ENCODE measurements at regions not wholly inside any gene's neighbourhood (a gene's known extent, or its start where the extent isn't known, plus 50 kb on each side); places are given as distances from the start of the nearest gene placed in this dataset.

DNA sequence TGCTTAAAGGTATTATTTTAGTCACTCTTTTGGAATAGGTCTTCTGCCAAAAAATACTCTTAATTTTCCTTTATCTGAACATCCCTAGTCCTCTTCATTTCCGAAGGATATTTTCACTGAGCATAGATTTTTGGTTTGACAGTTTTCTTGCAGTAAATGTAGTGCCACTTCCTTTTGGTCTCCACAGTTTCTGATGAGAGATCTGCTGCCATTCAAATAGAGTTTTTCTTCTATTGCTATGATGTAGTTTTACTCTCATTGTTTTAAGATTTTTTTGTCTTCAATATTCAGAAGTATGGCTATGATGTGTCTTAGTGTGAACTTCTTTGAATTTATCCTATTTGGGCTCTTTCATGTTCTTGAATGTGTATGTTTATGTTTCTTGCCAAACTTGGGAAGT is 281.1 kb upstream of the SORL1-AS1 start:
- no peaks in the 10 kb centered on the region for H3K27me3 ChIP-seq
- H3K4me3 ChIP-seq, result no peak overlapping the region

DNA sequence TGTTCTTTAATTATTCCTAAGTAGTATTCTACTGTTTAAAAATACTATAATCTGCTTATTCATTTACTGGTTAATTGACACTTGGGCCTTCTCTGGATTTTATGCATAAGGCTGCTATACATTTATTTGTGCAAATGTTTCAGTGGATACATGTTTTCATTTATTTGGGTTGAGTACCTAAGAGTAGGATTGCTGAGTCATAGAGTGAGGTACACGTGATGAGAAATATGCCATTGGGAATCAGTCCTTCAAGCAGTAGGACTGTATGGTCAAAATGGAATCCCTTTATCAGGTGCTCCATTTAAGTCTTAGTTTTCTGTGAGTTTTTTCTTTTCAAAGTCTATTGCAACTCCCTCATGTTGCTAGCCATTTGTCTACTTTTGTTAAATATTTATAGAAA is 275.2 kb upstream of the SORL1-AS1 start:
- intact Hi-C loops (cut with DNase I; ENCODE audit: low total_unique reads) (no loop called here), in situ Hi-C loops (cut with MboI; ENCODE audit: low pct_ligation_motif_present in 1 of 4, low pct_unique_long_range_greater_than_20kb in 1 of 4, low sequenced_read_pairs in 3 of 4) (no loop called here)
- Histone ChIP-seq H3K4me1 (peaks cover 0 to 3% (median 0%) of the 10 kb centered on the region in 4 donors), H3K36me3 (no peaks in the 10 kb centered on the region), H3K27ac (no peak overlapping the region), H3K4me3 (no peak overlapping the region), H3K9me3 (no peaks in the 10 kb centered on the region), H3K27me3 (peaks cover 5% of the 10 kb centered on the region)
- WGBS, 2 donors (ENCODE audit: low coverage in 1 of 2), result 42 to 67% methylated on average over 1 of the region's 1 CpG
- no peak for TF ChIP-seq POLR2A (IDR thresholded peaks at IDR 0.05)
- TF ChIP-seq, protein P1, sequence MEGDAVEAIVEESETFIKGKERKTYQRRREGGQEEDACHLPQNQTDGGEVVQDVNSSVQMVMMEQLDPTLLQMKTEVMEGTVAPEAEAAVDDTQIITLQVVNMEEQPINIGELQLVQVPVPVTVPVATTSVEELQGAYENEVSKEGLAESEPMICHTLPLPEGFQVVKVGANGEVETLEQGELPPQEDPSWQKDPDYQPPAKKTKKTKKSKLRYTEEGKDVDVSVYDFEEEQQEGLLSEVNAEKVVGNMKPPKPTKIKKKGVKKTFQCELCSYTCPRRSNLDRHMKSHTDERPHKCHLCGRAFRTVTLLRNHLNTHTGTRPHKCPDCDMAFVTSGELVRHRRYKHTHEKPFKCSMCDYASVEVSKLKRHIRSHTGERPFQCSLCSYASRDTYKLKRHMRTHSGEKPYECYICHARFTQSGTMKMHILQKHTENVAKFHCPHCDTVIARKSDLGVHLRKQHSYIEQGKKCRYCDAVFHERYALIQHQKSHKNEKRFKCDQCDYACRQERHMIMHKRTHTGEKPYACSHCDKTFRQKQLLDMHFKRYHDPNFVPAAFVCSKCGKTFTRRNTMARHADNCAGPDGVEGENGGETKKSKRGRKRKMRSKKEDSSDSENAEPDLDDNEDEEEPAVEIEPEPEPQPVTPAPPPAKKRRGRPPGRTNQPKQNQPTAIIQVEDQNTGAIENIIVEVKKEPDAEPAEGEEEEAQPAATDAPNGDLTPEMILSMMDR (IDR thresholded peaks at IDR 0.05), result no peak
- no peak for TF ChIP-seq POLR2AphosphoS5 (IDR thresholded peaks at IDR 0.05)
- no peak for TF ChIP-seq EP300 (IDR thresholded peaks at IDR 0.05; ENCODE audit: low read depth)
- DNase-seq, result no peak

More for the DNA sequence above, 281.1 kb upstream of the SORL1-AS1 start:
- no peak for DNase-seq
- Histone ChIP-seq H3K4me1 (no peaks in the 10 kb centered on the region), H3K9me3 (no peaks in the 10 kb centered on the region), H3K36me3 (no peaks in the 10 kb centered on the region), H3K27ac (no peak overlapping the region)
- TF ChIP-seq POLR2AphosphoS5 (IDR thresholded peaks at IDR 0.05) (no peak), EP300 (IDR thresholded peaks at IDR 0.05; ENCODE audit: low read depth) (no peak), POLR2A (IDR thresholded peaks at IDR 0.05) (no peak)
- TF ChIP-seq, protein P1 (IDR thresholded peaks at IDR 0.05), result no peak
- intact Hi-C loops (cut with DNase I; ENCODE audit: low total_unique reads) (no loop called here), in situ Hi-C loops (cut with MboI; ENCODE audit: low pct_ligation_motif_present in 1 of 4, low pct_unique_long_range_greater_than_20kb in 1 of 4, low sequenced_read_pairs in 3 of 4) (no loop called here)
- WGBS, 2 donors (ENCODE audit: low coverage in 1 of 2), result 77 to 79% methylated on average over 1 of the region's 1 CpG

DNA sequence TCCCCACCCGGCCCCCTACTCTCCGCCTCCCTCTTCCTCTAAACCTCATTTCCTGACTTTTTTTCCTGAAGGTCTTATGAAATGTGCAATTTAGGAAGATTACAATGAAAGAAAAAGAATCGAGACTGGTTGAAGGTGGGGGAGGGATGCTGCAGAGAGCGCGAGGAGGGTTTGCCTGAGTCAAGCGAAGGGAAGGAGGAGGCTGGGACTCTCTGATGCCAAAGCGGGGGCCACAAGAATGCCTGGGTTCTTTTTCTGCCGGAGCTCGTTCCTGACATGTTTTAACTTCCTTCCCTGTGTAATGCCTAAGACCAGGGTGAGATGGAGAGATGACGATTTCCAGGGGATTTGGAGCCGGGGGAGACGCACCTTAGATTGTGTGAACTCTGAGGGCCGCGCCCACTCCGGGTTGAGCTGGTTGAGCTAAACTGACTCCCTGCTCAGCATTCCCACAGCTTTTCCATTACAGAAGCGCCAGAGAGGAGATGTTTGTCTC is 270.5 kb upstream of the SORL1-AS1 start:
- in situ Hi-C loops (cut with MboI; ENCODE audit: low pct_ligation_motif_present in 1 of 4, low pct_unique_long_range_greater_than_20kb in 1 of 4, low sequenced_read_pairs in 3 of 4) (no loop called here), intact Hi-C loops (cut with DNase I; ENCODE audit: low total_unique reads) (no loop called here)
- Histone ChIP-seq H3K4me1 (peaks cover 0 to 6% (median 3%) of the 10 kb centered on the region in 4 donors), H3K36me3 (no peaks in the 10 kb centered on the region), H3K9me3 (no peaks in the 10 kb centered on the region), H3K4me3 (peak overlapping the region; percentile 23 to 43 (median 27)), H3K27ac (peak overlapping the region; percentile 69 to 92 (median 76)), H3K27me3 (peaks cover 21% of the 10 kb centered on the region)
- TF ChIP-seq, protein P1 (IDR thresholded peaks at IDR 0.05), result no peak
- TF ChIP-seq POLR2AphosphoS5 (IDR thresholded peaks at IDR 0.05), result no peak
- no peak for DNase-seq
- 16 to 38% methylated on average over 6 to 16 of the region's 16 CpGs for WGBS, 2 donors (ENCODE audit: low coverage in 1 of 2)

DNA sequence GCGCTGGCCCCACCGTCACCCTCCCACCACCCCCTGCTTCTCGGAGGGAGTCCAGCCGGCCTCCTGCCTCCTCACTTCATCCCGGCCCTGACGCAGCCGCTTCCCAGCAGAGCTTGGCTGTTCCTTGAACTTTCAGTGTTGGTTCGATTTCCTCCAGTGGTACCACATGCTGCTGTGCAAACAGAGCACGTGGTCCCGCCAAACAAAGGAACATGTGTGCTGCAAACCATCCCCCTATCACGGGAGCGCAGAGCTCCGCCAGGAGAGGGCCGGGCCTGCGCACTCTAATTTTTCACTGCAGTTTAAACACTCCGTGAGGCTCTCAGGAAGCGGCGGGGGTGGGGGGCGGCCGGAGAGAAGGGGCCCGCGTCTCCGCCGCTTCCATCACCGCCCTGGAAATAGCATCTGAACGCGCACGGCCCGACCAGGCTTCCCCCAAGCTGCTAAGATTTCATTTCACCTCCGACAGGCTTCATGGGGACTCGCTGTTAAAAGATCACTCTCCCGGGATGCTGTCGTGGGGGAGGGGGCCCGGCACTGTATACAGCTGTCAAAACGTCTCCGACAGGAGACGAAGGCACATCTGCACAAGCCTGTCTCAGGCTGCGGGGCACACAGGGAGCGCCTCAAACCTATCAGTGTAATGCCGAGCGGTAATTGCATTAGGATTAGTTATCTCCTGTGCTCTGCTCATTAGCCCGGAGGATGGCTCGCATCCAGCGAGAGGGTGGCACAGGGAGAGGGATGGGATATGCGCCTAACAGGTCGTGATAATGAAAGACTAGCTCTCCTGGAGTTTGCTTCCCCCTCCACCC is 269.9 kb upstream of the SORL1-AS1 start:
- Histone ChIP-seq H3K27me3 (peaks cover 21% of the 10 kb centered on the region), H3K4me3 (peak overlapping the region; percentile 23 to 43 (median 27)), H3K9me3 (no peaks in the 10 kb centered on the region), H3K36me3 (no peaks in the 10 kb centered on the region), H3K4me1 (peaks cover 0 to 6% (median 3%) of the 10 kb centered on the region in 4 donors), H3K27ac (peak overlapping the region; percentile 69 to 92 (median 76))
- intact Hi-C loops (cut with DNase I; ENCODE audit: low total_unique reads) (no loop called here), in situ Hi-C loops (cut with MboI; ENCODE audit: low pct_ligation_motif_present in 1 of 4, low pct_unique_long_range_greater_than_20kb in 1 of 4, low sequenced_read_pairs in 3 of 4) (no loop called here)
- TF ChIP-seq, protein P1 (IDR thresholded peaks at IDR 0.05), result no peak
- TF ChIP-seq EP300 (IDR thresholded peaks at IDR 0.05; ENCODE audit: low read depth) (peak; percentile 87), POLR2AphosphoS5 (IDR thresholded peaks at IDR 0.05) (peak; percentile 57 to 87 (median 80)), POLR2A (IDR thresholded peaks at IDR 0.05) (peak; percentile 41)
- peak; percentile 47 for DNase-seq
- 7 to 13% methylated on average over 4 to 37 of the region's 46 CpGs for WGBS, 2 donors (ENCODE audit: low coverage in 1 of 2)

Data from transverse colon (tissue), 4 donors.